Ishikawa (cell line): ENCODE measurements at regions not wholly inside any gene's neighbourhood (a gene's known extent, or its start where the extent isn't known, plus 50 kb on each side); places are given as distances from the start of the nearest gene placed in this dataset.
A peak's percentile ranks its signal among the peaks of the same experiment; 100 is the strongest.

Experiments
- CEBPB ChIP-seq: IDR thresholded peaks from 2 replicates; pipeline ENCODE4 v1.6.1; 2012
- CREB1 ChIP-seq: IDR thresholded peaks from 2 replicates; pipeline ENCODE4 v1.6.1; 2012; ENCODE audit warnings: low read depth
- MAX ChIP-seq: IDR thresholded peaks from 2 replicates; pipeline ENCODE4 v1.6.1; 2012
- NFIC ChIP-seq: IDR thresholded peaks from 2 replicates; pipeline ENCODE4 v1.6.1; 2012
- USF1 ChIP-seq: IDR thresholded peaks from 2 replicates; pipeline ENCODE4 v1.6.1; 2012
- ZBTB7A ChIP-seq: IDR thresholded peaks from 2 replicates; pipeline ENCODE4 v1.6.1; 2012; ENCODE audit warnings: low read depth

- no peak for TF ChIP-seq ZBTB7A
- TF ChIP-seq CEBPB, result no peak
- TF ChIP-seq NFIC, result no peak
- TF ChIP-seq USF1, result no peak
- TF ChIP-seq CREB1, result no peak
- no peak for TF ChIP-seq MAX
These were observed 54.5 kb upstream of the HNRNPA0 start for GRCh38 chr5:137808503-137809135.

GRCh38 chr5:137815202-137815990 is 52.3 kb upstream of the MYOT start:
- TF ChIP-seq USF1 (no peak), NFIC (peak; percentile 32; the same call in 1 of the 2 replicates)
